SK-N-SH treated with all-trans-retinoic acid at 6 μM for 48 hours (cell line): ENCODE measurements at regions not wholly inside any gene's neighbourhood (a gene's known extent, or its start where the extent isn't known, plus 50 kb on each side); places are given as distances from the start of the nearest gene placed in this dataset.

Source experiments
- ATAC-seq: fragments of 200-7000 bp; cut with Tn5 transposase; 3 replicates; pipeline ENCODE4 v1.9.1; 2020; ENCODE audit warnings: mild to moderate bottlenecking, moderate library complexity
- BACH2 ChIP-seq: fragments of 250-450 bp; sonication (Bioruptor Pico); IDR thresholded peaks from 2 replicates; pipeline ENCODE4 v1.9.0; 2021; ENCODE audit warnings: mild to moderate bottlenecking, borderline replicate concordance
- CSDC2 ChIP-seq: fragments of 250-450 bp; sonication (Bioruptor Pico); IDR thresholded peaks from 2 replicates; pipeline ENCODE4 v1.5.0; 2020; ENCODE audit warnings: mild to moderate bottlenecking, moderate library complexity
- ESRRG ChIP-seq: fragments of 250-450 bp; sonication (Bioruptor Pico); IDR thresholded peaks from 2 replicates; pipeline ENCODE4 v1.6.1; 2021; ENCODE audit warnings: mild to moderate bottlenecking
- GLIS3 ChIP-seq: fragments of 250-450 bp; sonication (Bioruptor Pico); IDR thresholded peaks from 2 replicates; pipeline ENCODE4 v1.5.0; 2020; ENCODE audit warnings: mild to moderate bottlenecking, moderate library complexity
- ISL1 ChIP-seq: fragments of 250-450 bp; sonication (Bioruptor Pico); IDR thresholded peaks from 2 replicates; pipeline ENCODE4 v2.1.2; 2022; ENCODE audit warnings: mild to moderate bottlenecking, moderate library complexity
- OSR1 ChIP-seq: fragments of 250-450 bp; sonication (Bioruptor Pico); IDR thresholded peaks from 2 replicates; pipeline ENCODE4 v1.8.0; 2022; ENCODE audit warnings: moderate library complexity, mild to moderate bottlenecking, inconsistent platforms
- PATZ1 ChIP-seq: fragments of 250-450 bp; sonication (Bioruptor Pico); IDR thresholded peaks from 2 replicates; pipeline ENCODE4 v1.8.0; 2020; ENCODE audit warnings: mild to moderate bottlenecking, moderate library complexity, borderline replicate concordance
- POU6F1 ChIP-seq: fragments of 250-450 bp; sonication (Bioruptor Pico); IDR thresholded peaks from 2 replicates; pipeline ENCODE4 v1.8.0; 2021; ENCODE audit warnings: low read depth, mild to moderate bottlenecking, moderate library complexity, borderline replicate concordance
- RARB ChIP-seq: fragments of 250-450 bp; sonication (Bioruptor Pico); IDR thresholded peaks from 2 replicates; pipeline ENCODE4 v1.8.0; 2021; ENCODE audit warnings: mild to moderate bottlenecking, moderate library complexity
- SNAI2 ChIP-seq: fragments of 250-450 bp; sonication (Bioruptor Pico); IDR thresholded peaks from 2 replicates; pipeline ENCODE4 v1.5.0; 2020; ENCODE audit warnings: mild to moderate bottlenecking, moderate library complexity
- TCF4 ChIP-seq: fragments of 250-450 bp; sonication (Bioruptor Pico); IDR thresholded peaks from 2 replicates; pipeline ENCODE4 v1.8.0; 2021; ENCODE audit warnings: mild to moderate bottlenecking, moderate library complexity, borderline replicate concordance
- TOX ChIP-seq: fragments of 250-450 bp; sonication (Bioruptor Pico); IDR thresholded peaks from 2 replicates; pipeline ENCODE4 v1.8.0; 2021; ENCODE audit warnings: mild to moderate bottlenecking, moderate library complexity, borderline replicate concordance
- ZFP3 ChIP-seq: fragments of 250-450 bp; sonication (Bioruptor Pico); IDR thresholded peaks from 2 replicates; pipeline ENCODE4 v1.5.0; 2020; ENCODE audit warnings: mild to moderate bottlenecking, moderate library complexity
- ZNF8 ChIP-seq: fragments of 450-650 bp; formaldehyde crosslinking; IDR thresholded peaks from 2 replicates; pipeline ENCODE4 v1.5.0; 2020; ENCODE audit warnings: mild to moderate bottlenecking, moderate library complexity
- TF ChIP-seq, protein P1 (sequence below): fragments of 250-450 bp; sonication (Bioruptor Pico); IDR thresholded peaks from 2 replicates; pipeline ENCODE4 v1.5.0; 2020; ENCODE audit warnings: mild to moderate bottlenecking, moderate library complexity
- TF ChIP-seq, protein P2 (sequence below): fragments of 250-450 bp; sonication (Bioruptor Pico); IDR thresholded peaks from 2 replicates; pipeline ENCODE4 v1.5.1; 2020; ENCODE audit warnings: low read depth, mild to moderate bottlenecking, moderate library complexity

- TF ChIP-seq POU6F1 (CRISPR knock-in tag) = no peak
- TF ChIP-seq ESRRG (CRISPR knock-in tag) = no peak
- TF ChIP-seq, protein P1, sequence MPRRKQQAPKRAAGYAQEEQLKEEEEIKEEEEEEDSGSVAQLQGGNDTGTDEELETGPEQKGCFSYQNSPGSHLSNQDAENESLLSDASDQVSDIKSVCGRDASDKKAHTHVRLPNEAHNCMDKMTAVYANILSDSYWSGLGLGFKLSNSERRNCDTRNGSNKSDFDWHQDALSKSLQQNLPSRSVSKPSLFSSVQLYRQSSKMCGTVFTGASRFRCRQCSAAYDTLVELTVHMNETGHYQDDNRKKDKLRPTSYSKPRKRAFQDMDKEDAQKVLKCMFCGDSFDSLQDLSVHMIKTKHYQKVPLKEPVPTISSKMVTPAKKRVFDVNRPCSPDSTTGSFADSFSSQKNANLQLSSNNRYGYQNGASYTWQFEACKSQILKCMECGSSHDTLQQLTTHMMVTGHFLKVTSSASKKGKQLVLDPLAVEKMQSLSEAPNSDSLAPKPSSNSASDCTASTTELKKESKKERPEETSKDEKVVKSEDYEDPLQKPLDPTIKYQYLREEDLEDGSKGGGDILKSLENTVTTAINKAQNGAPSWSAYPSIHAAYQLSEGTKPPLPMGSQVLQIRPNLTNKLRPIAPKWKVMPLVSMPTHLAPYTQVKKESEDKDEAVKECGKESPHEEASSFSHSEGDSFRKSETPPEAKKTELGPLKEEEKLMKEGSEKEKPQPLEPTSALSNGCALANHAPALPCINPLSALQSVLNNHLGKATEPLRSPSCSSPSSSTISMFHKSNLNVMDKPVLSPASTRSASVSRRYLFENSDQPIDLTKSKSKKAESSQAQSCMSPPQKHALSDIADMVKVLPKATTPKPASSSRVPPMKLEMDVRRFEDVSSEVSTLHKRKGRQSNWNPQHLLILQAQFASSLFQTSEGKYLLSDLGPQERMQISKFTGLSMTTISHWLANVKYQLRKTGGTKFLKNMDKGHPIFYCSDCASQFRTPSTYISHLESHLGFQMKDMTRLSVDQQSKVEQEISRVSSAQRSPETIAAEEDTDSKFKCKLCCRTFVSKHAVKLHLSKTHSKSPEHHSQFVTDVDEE = no peak
- TF ChIP-seq BACH2 (CRISPR knock-in tag) = no peak
- TF ChIP-seq SNAI2 (CRISPR knock-in tag) = no peak
- TF ChIP-seq TCF4 = no peak
- no peak for TF ChIP-seq TOX (CRISPR knock-in tag)
- ATAC-seq = no peak
Measured at GRCh38 chr3:64464955-64465354, 222.8 kb downstream of the ADAMTS9 start.

GRCh38 chr3:64463981-64464380 is 223.8 kb downstream of the ADAMTS9 start:
- no peak for ATAC-seq
- no peak for TF ChIP-seq RARB (CRISPR knock-in tag)
- TF ChIP-seq, protein P1 = no peak
- no peak for TF ChIP-seq CSDC2 (CRISPR knock-in tag)
- no peak for TF ChIP-seq PATZ1 (CRISPR knock-in tag)
- no peak for TF ChIP-seq ZFP3
- no peak for TF ChIP-seq POU6F1 (CRISPR knock-in tag)
- no peak for TF ChIP-seq GLIS3 (CRISPR knock-in tag)
- no peak for TF ChIP-seq ESRRG (CRISPR knock-in tag)

DNA sequence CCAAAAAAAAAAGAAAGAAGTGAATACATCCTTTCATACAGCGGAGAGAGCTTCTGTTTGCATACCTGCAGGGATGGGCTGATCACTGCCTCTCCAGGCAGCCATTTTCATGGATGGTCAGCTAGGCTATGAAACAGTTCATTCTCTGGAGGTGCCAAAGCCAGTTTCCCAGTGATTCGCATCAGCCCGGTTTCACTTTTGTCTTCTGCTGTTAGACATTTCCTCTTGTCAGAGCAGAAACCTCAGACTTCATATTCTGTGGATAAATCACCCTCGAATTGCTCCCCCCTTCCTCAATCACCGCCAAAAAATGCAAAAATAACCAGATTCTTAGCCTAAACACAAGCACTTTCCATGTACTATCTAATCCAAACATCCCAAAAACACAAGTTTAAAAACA is 225.6 kb downstream of the ADAMTS9 start:
- ATAC-seq = peak; percentile 78
- no peak for TF ChIP-seq BACH2 (CRISPR knock-in tag)
- no peak for TF ChIP-seq RARB (CRISPR knock-in tag)
- TF ChIP-seq ESRRG (CRISPR knock-in tag) = no peak
- no peak for TF ChIP-seq POU6F1 (CRISPR knock-in tag)
- TF ChIP-seq OSR1 (CRISPR knock-in tag) = no peak
- no peak for TF ChIP-seq ISL1 (CRISPR knock-in tag)
- TF ChIP-seq, protein P2, sequence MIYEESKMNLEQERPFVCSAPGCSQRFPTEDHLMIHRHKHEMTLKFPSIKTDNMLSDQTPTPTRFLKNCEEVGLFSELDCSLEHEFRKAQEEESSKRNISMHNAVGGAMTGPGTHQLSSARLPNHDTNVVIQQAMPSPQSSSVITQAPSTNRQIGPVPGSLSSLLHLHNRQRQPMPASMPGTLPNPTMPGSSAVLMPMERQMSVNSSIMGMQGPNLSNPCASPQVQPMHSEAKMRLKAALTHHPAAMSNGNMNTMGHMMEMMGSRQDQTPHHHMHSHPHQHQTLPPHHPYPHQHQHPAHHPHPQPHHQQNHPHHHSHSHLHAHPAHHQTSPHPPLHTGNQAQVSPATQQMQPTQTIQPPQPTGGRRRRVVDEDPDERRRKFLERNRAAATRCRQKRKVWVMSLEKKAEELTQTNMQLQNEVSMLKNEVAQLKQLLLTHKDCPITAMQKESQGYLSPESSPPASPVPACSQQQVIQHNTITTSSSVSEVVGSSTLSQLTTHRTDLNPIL (CRISPR knock-in tag) = no peak
- TF ChIP-seq ZFP3 = no peak
- TF ChIP-seq, protein P1 = no peak
- TF ChIP-seq TOX (CRISPR knock-in tag) = no peak
- no peak for TF ChIP-seq PATZ1 (CRISPR knock-in tag)
- no peak for TF ChIP-seq SNAI2 (CRISPR knock-in tag)
- no peak for TF ChIP-seq ZNF8 (CRISPR knock-in tag)
- no peak for TF ChIP-seq TCF4
